ENCODE measurements at regions not wholly inside any gene's neighbourhood (a gene's known extent, or its start where the extent isn't known, plus 50 kb on each side); places are given as distances from the start of the nearest gene placed in this dataset.

DNA sequence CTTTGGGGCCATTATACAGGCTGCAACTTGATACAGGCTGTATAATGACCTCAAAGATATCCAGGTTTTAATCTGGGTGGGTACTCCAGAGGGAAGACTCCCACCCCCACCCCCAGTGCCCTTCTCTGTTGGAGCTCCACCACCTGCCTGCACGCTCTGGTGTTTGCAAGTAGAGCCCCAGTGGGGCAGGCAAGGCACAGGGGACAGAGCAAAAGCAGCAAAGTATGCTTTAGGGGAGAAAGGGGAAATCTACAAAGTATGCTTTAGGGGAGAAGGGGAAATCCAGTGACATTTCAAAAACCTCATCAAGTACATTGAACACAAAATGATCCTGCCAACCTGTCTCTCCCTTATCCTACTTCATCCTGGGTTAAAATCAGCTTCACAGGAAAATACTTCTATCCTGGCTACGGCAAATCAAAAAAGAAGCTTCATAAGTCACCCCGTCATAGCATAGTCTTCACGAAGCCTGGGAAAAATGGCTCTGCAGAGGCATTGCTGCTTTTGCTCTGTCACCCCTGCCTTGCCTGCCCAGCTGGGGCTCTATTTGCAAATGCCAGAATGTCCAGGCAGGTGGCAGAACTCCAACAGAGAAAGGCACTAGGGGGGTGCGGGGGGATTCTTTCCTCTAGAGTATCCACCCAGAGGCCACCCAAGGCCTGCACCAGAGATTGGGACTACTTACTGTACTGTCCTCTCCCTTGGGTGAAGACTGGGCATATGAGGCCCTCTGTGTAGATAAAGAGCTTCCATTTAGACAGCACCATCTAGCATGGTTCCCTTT, 60.9 kb upstream of the ATP11B start:
- ATAC-seq (ENCODE audit: low read depth), result no peak
- H3K23ac ChIP-seq (ENCODE audit: low read depth, low read length), result no peak overlapping the region
- TF ChIP-seq, protein P1, sequence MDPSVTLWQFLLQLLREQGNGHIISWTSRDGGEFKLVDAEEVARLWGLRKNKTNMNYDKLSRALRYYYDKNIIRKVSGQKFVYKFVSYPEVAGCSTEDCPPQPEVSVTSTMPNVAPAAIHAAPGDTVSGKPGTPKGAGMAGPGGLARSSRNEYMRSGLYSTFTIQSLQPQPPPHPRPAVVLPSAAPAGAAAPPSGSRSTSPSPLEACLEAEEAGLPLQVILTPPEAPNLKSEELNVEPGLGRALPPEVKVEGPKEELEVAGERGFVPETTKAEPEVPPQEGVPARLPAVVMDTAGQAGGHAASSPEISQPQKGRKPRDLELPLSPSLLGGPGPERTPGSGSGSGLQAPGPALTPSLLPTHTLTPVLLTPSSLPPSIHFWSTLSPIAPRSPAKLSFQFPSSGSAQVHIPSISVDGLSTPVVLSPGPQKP (IDR thresholded peaks at IDR 0.05; ENCODE audit: borderline replicate concordance, low read depth, low read length), result no peak
- H3K4me3 ChIP-seq (ENCODE audit: insufficient read depth, low read depth, low read length), result no peak overlapping the region
- H4K5ac ChIP-seq (ENCODE audit: low read depth, low read length), result no peak overlapping the region
- WGBS, 2 experiments (ENCODE audit: extremely low coverage in 2 of 2, insufficient read length in 1 of 2), result 100% methylated on average over 1 of the region's 5 CpGs; no CpG with 5 or more reads in 1 of the 2 experiments
- no peak overlapping the region for H2BK5ac ChIP-seq (ENCODE audit: low read depth, low read length, poor library complexity, severe bottlenecking)
- H3K4me2 ChIP-seq (ENCODE audit: low read depth, low read length), result no peak overlapping the region
- H3K9me3 ChIP-seq (ENCODE audit: control insufficient read depth, insufficient read depth, low read length), result no peaks in the 10 kb centered on the region
- no peak overlapping the region for H3K9ac ChIP-seq (ENCODE audit: low read depth, low read length)
- peaks cover 9% of the 10 kb centered on the region for H3K27me3 ChIP-seq (ENCODE audit: control insufficient read depth, insufficient read depth, low read length)
- H3K14ac ChIP-seq (replicated peaks; ENCODE audit: low read depth, low read length), result no peak overlapping the region
- no peak overlapping the region for H2AK5ac ChIP-seq (ENCODE audit: low read depth, low read length)
- ChIA-PET POLR2A (ENCODE audit: unreplicated experiment) (no interaction called here), CTCF (interaction anchor here (0.7 kb wide), 2 partner anchors 12 to 17 kb away, joined by 3 read pairs; no protein-coding TSS in a partner anchor)
- no peak overlapping the region for H2BK15ac ChIP-seq (ENCODE audit: low read depth, low read length)
- H3K36me3 ChIP-seq (ENCODE audit: control insufficient read depth, insufficient read depth, low read length), result no peaks in the 10 kb centered on the region
- H2AK9ac ChIP-seq (replicated peaks; ENCODE audit: low read depth, low read length, poor library complexity), result no peak overlapping the region
- no peak overlapping the region for H4K91ac ChIP-seq (ENCODE audit: insufficient read depth, low read depth, low read length)
- dilution Hi-C loops (cut with HindIII; ENCODE audit: low sequenced_read_pairs, unreplicated experiment), result no loop called here
- no peak overlapping the region for H2AFZ ChIP-seq (replicated peaks; ENCODE audit: low read length, poor library complexity)
- no peak overlapping the region for H3K56ac ChIP-seq (ENCODE audit: extremely low read depth, insufficient read depth, low read length)
- intact Hi-C loops (cut with micrococcal nuclease), result no loop called here
- H2BK20ac ChIP-seq (ENCODE audit: low read depth, low read length), result no peak overlapping the region
- no peaks in the 10 kb centered on the region for H3K4me1 ChIP-seq (ENCODE audit: control insufficient read depth, insufficient read depth, low read length)
- no TSS peak for BruUV-seq (replicated peaks)
- no peaks in the 10 kb centered on the region for H3K9me1 ChIP-seq (ENCODE audit: insufficient read depth, low read length)
- H4K20me1 ChIP-seq (ENCODE audit: insufficient read depth, low read length), result no peaks in the 10 kb centered on the region
- no peak for DNase-seq
- no peak overlapping the region for H4K8ac ChIP-seq (ENCODE audit: low read depth in 2 of 2, low read length in 2 of 2)
- H3K27ac ChIP-seq (ENCODE audit: insufficient read depth, low read length), result no peak overlapping the region
- no peak overlapping the region for H3K18ac ChIP-seq (ENCODE audit: low read depth, low read length)
- in situ Hi-C loops (cut with MboI; ENCODE audit: low sequenced_read_pairs), result no loop called here
- H3K79me1 ChIP-seq (ENCODE audit: low read depth in 1 of 2, low read length in 2 of 2), result no peaks in the 10 kb centered on the region
- no peak overlapping the region for H2BK120ac ChIP-seq (ENCODE audit: low read depth, low read length)
- no peak overlapping the region for H3K4ac ChIP-seq (ENCODE audit: low read depth, low read length)
